H1 (cell line): ENCODE measurements at regions not wholly inside any gene's neighbourhood (a gene's known extent, or its start where the extent isn't known, plus 50 kb on each side); places are given as distances from the start of the nearest gene placed in this dataset.
A peak's percentile ranks its signal among the peaks of the same experiment; 100 is the strongest.

Experiments used
- BCL11A ChIP-seq, 2 experiments: IDR thresholded peaks; one replicate each; pipeline ENCODE4 v1.6.1; 2011; ENCODE audit warnings: low read depth in 2 of 2, low read length in 2 of 2, mild to moderate bottlenecking in 2 of 2
- CHD7 ChIP-seq: fragments of 300-600 bp; sonication (generic); IDR thresholded peaks from 2 replicates; pipeline ENCODE4 v1.7.1; 2012; ENCODE audit warnings: low read length, moderate library complexity, mild to moderate bottlenecking, inconsistent platforms; ENCODE audit not compliant: insufficient replicate concordance
- EP300 ChIP-seq, 2 experiments: IDR thresholded peaks; 1 replicate in 1 of 2; 2 replicates in 1 of 2; pipeline ENCODE4 v1.6.1; 2011 to 2012; ENCODE audit warnings: low read depth in 2 of 2, low read length in 2 of 2, mild to moderate bottlenecking in 2 of 2, borderline replicate concordance in 1 of 2, inconsistent platforms in 1 of 2, moderate library complexity in 1 of 2
- HDAC2 ChIP-seq, 2 experiments: fragments of 300-600 bp in 1 of 2; sonication (generic) in 1 of 2; IDR thresholded peaks; 2 replicates each; pipeline ENCODE4 v1.6.1; 2011 to 2012; ENCODE audit warnings: low read depth in 2 of 2, low read length in 2 of 2, mild to moderate bottlenecking in 2 of 2, moderate library complexity in 2 of 2, borderline replicate concordance in 1 of 2, inconsistent platforms in 1 of 2
- KDM1A ChIP-seq: fragments of 200-600, 300-600 bp; sonication (generic); IDR thresholded peaks from 2 replicates; pipeline ENCODE4 v1.7.1; 2016; ENCODE audit warnings: mild to moderate bottlenecking, low read length, borderline replicate concordance
- RXRA ChIP-seq: IDR thresholded peaks from 2 replicates; pipeline ENCODE4 v1.6.1; 2011; ENCODE audit warnings: low read depth, mild to moderate bottlenecking, low read length, moderate library complexity; ENCODE audit not compliant: insufficient read depth
- SP1 ChIP-seq: IDR thresholded peaks from 2 replicates; pipeline ENCODE4 v1.6.1; 2011; ENCODE audit warnings: low read depth, low read length
- SUZ12 ChIP-seq: fragments of 200-600 bp; sonication (generic); IDR thresholded peaks from 2 replicates; pipeline ENCODE4 v1.6.1; 2012; ENCODE audit warnings: mild to moderate bottlenecking, inconsistent platforms, low read length, moderate library complexity, mixed read lengths
- TAF1 ChIP-seq: IDR thresholded peaks from 2 replicates; pipeline ENCODE4 v1.6.1; 2011; ENCODE audit warnings: mild to moderate bottlenecking, low read depth, low read length
- TCF12 ChIP-seq: IDR thresholded peaks from 2 replicates; pipeline ENCODE4 v1.6.1; 2011; ENCODE audit warnings: low read depth, mild to moderate bottlenecking, low read length
- YY1 ChIP-seq: IDR thresholded peaks from 2 replicates; pipeline ENCODE4 v1.6.1; 2011; ENCODE audit warnings: low read depth, mild to moderate bottlenecking, low read length

DNA sequence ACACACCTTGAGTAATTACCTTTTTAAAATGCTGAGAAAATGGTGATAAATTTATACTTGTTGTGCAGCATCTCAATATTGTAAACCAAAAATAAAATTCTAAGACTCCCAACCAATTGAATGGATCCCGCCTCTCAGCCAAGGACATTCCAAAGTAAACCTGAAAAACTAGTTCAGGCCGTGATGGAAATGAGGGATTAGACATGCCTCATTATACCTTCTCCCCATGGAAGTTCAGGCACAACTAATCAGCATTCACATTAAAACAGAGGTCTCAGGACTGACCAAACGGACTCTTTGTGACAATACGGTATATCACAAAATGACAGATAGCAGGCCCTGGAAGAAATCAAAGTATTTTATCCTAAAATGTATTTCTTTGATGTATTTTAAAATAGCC, 907.4 kb upstream of the RAG2 start (continued):
- TF ChIP-seq TCF12 (no peak), CHD7 (no peak), HDAC2 (IDR thresholded peaks at IDR 0.05; ENCODE audit: borderline replicate concordance in 1 of 2, low read depth in 2 of 2, low read length in 2 of 2) (no peak), YY1 (no peak), SP1 (peak; percentile 80; the same call in 1 of the 2 replicates), BCL11A (IDR thresholded peaks at IDR 0.05; ENCODE audit: low read depth in 2 of 2, low read length in 2 of 2) (peak in 1 of 2 experiments; percentile 45), SUZ12 (no peak), KDM1A (no peak), EP300 (IDR thresholded peaks at IDR 0.05; ENCODE audit: borderline replicate concordance in 1 of 2, low read depth in 2 of 2, low read length in 2 of 2) (no peak), RXRA (no peak), TAF1 (no peak)
